RWPE1 (cell line): ENCODE measurements at regions not wholly inside any gene's neighbourhood (a gene's known extent, or its start where the extent isn't known, plus 50 kb on each side); places are given as distances from the start of the nearest gene placed in this dataset.

Experiments used
- CTCF ChIA-PET: fragments of 350-600 bp; sonication (Branson Sonifier 250); formaldehyde crosslinking; extraction: SDS; loops from one replicate; lab custom pipeline; 2021; lab: Yijun Ruan, JAX
- POLR2A ChIA-PET: fragments of 400-600 bp; formaldehyde crosslinking; extraction: SDS; loops from one replicate; lab custom pipeline; 2020; ENCODE audit warnings: antibody characterized with exemption; ENCODE audit not compliant: low non-redundant PET; lab: Yijun Ruan, JAX
- DNase-seq: peaks from one replicate; pipeline ENCODE4 v3.0.0; 2012; ENCODE audit warnings: low spot score
- H3K27ac ChIP-seq: fragments of 450-650 bp; 2 replicates; pipeline ENCODE4 v1.5.1; 2017
- TF ChIP-seq, protein P1 (sequence below): fragments of 450-650 bp; conservative IDR thresholded peaks from 2 replicates; pipeline ENCODE4 v1.5.1; 2017; ENCODE audit warnings: low read depth, mild to moderate bottlenecking

DNA sequence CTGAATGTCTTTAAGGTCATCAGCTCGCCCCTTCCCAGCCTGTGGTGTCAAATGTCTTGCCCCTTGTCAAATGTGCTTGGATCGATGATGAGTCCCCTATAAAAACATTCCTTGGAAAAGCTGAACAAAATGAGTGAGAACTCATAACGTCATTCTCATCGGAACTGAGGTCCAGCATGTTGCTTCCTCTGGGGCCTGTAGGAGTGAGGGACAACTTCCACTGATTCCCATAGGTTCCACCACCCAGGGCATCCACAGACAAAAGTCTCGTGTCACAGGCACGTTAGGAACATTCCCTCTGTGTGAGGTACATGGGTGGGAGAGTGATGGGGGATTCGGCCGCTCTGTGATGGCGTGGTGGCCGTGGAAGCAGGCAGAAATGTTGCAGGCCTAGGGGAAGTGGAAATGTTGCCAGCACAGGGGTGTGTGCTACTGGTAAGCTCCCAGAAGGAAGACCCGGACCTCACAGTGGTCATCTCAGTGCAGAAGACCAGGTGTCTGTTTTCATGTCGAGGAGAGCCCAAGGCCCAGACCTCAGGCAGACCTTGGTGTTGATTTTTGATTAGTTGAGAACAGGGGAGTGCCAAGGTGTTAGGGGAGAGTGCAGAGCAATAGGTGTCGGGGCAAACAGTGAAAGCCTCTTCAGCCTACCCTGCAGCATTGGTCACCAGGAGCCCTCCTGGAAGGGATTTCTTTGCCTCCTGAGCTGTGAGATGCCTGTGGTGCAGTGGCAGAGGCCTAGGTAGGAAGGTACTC is 96.8 kb downstream of the SNRPN start:
- TF ChIP-seq, protein P1, sequence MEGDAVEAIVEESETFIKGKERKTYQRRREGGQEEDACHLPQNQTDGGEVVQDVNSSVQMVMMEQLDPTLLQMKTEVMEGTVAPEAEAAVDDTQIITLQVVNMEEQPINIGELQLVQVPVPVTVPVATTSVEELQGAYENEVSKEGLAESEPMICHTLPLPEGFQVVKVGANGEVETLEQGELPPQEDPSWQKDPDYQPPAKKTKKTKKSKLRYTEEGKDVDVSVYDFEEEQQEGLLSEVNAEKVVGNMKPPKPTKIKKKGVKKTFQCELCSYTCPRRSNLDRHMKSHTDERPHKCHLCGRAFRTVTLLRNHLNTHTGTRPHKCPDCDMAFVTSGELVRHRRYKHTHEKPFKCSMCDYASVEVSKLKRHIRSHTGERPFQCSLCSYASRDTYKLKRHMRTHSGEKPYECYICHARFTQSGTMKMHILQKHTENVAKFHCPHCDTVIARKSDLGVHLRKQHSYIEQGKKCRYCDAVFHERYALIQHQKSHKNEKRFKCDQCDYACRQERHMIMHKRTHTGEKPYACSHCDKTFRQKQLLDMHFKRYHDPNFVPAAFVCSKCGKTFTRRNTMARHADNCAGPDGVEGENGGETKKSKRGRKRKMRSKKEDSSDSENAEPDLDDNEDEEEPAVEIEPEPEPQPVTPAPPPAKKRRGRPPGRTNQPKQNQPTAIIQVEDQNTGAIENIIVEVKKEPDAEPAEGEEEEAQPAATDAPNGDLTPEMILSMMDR: no peak
- ChIA-PET POLR2A (no interaction called here), CTCF (no interaction called here)
- DNase-seq: no peak
- no peak overlapping the region for H3K27ac ChIP-seq

DNA sequence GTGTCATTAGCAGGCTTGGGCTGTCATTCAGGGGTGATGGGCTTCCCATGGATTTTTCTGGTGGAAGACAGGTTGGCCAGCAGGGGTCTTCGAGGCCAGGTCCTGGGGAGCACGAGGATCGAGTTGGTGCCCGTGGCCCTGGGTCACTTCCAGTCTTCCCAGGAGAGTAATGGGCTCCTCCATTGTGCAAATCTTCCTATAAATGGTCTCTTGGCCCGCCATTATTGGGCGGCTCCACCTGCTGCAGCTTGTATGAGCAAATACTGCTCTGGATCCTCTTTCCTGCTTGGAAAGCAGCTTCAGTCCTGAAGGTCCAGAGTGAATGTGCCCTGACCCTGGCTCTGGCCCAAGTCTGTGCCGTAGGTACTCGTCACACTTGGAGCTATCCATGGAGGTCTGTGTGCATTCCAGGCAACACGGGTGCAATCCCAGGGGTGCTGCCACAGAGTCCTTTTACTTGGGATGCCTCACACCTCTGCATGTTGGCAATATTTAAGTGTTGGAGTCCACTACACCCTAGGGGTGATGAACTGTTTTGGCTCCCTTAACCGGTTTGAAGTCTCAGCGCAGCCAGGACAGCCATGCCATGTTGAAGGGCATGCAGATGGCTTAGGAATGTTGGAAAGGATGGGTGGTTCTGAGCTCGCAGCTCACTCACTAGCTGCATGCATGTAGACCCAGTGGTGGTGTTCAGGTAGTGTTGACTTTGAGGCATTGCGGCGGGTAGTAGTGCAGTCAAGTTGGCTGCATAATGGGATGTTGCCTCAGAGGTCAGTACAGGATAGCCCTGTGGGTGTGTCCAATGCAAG is 97.6 kb downstream of the SNRPN start:
- POLR2A ChIA-PET: no interaction called here
- CTCF ChIA-PET: no interaction called here
- TF ChIP-seq, protein P1: no peak
- no peak for DNase-seq
- no peak overlapping the region for H3K27ac ChIP-seq

DNA sequence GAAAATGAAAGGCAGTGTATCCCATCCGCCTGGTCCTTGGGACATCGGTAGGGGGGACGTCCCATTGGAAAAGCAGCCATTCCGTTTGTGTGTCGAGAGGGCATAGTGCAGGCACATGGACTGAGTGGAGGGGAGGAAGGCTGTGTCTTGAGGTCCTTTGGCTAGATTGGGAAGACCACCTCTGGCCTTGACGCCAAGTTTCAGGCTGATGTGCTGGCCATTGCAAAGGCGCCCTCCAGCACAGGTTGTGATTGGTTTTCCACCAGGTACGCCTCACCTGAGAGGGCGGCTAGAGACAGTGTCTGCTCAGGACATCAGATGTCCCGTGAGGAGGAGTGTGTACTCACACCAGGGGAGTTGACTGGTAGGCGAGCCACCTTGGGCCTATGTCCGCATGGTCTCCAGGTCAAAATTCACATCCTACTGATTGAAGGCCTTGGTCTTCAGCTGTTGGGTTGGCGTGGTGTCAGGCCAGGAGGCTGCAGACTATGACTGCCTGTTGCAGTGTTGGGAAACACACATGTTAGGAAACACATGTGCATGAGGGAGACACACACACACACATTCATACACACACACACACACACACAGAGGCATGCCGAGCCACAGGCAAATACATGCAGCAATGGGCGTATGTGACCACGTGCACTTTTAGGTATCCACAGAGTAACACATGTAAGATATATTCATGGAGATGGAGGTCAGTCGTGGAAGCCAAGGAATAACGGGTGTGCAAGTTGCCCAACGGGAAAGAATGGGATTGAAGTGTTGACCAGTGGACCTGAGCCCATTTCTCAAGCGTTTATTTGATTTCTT is 98.4 kb downstream of the SNRPN start:
- no peak overlapping the region for H3K27ac ChIP-seq
- TF ChIP-seq, protein P1: no peak
- ChIA-PET CTCF (no interaction called here), POLR2A (no interaction called here)
- no peak for DNase-seq

DNA sequence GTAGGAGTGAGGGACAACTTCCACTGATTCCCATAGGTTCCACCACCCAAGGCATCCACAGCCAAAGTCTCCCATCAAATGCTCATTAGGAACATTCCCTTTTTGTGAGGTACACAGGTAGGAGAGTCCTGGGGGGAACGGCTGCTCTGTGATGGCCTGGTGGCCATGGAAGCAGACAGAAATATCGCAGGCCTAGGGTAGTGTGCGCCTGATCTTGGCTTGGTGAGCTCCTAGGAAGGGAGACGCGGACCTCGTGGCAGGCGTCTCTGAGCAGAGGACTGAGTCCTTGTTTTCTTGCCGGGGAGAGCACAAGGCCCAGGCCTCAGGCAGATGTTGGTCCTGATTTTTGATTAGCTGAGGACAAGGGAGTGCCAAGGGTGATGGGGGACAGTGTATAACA is 99.5 kb downstream of the SNRPN start:
- TF ChIP-seq, protein P1: no peak
- POLR2A ChIA-PET: no interaction called here
- CTCF ChIA-PET: no interaction called here
- no peak overlapping the region for H3K27ac ChIP-seq
- no peak for DNase-seq

DNA sequence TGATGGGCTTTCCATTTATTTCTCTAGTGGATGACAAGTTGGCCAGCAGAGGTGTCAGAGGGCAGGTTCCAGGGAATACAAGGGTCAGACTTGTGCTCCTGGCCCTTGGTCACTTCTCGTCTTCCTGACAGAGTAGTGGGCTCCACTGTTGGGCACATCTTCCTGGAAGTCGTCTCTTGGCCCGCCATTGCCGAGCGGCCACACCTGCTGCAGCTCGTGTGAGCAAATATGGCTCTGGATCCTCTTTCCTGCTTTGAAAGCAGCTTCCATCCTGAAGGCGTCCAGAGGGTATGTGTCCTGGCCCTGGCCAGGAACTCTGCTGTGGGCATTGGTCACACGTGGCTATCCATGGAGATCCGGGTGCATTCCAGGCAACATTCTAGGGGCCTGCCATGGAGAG is 100.2 kb downstream of the SNRPN start:
- H3K27ac ChIP-seq: no peak overlapping the region
- no peak for DNase-seq
- ChIA-PET CTCF (no interaction called here), POLR2A (no interaction called here)
- TF ChIP-seq, protein P1: no peak
